GM12891 (cell line): ENCODE measurements at regions not wholly inside any gene's neighbourhood (a gene's known extent, or its start where the extent isn't known, plus 50 kb on each side); places are given as distances from the start of the nearest gene placed in this dataset.

Experiments
- PAX5 ChIP-seq: IDR thresholded peaks from 2 replicates; pipeline ENCODE4 v1.6.1; 2011; ENCODE audit warnings: low read length, moderate library complexity, mild to moderate bottlenecking; ENCODE audit not compliant: insufficient read depth, severe bottlenecking
- POLR2AphosphoS5 ChIP-seq: IDR thresholded peaks from 2 replicates; pipeline ENCODE4 v1.6.1; 2011; ENCODE audit warnings: low read depth, low read length, control low read depth
- TAF1 ChIP-seq: IDR thresholded peaks from 2 replicates; pipeline ENCODE4 v1.6.1; 2011; ENCODE audit warnings: low read depth, low read length, control low read depth

DNA sequence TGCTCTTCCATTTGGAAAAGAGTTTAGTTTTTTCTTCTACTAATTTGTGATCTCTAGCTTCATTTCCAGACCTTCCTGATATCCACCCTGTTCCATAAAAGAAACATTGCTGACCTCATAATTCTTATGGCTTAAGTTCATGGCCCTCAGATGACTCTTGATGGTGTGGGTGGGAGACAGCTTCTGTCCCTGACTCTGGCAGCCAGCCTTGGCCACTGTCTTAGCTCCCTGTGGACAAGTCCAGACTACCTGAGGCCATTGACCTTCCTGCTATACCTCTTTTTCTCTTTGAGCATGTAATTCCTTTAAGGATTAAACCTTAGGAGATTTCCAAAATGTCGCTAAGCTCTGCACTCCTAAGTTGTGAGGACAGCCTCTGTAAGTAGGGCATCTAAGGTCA is 101.1 kb upstream of the DAP start:
- TF ChIP-seq PAX5, result no peak
- TF ChIP-seq TAF1, result no peak
- TF ChIP-seq POLR2AphosphoS5, result no peak
